ENCODE measurements at regions not wholly inside any gene's neighbourhood (a gene's known extent, or its start where the extent isn't known, plus 50 kb on each side); places are given as distances from the start of the nearest gene placed in this dataset.

- Mint-ChIP-seq H3K9me3 (ENCODE audit: unreplicated experiment) (peaks cover 4% of the 10 kb centered on the region), H3K27me3 (ENCODE audit: unreplicated experiment) (no peaks in the 10 kb centered on the region), H3K4me3 (ENCODE audit: unreplicated experiment) (no peak overlapping the region), H3K27ac (ENCODE audit: unreplicated experiment) (peak overlapping the region; percentile 68), H3K4me1 (ENCODE audit: unreplicated experiment) (peaks cover 27% of the 10 kb centered on the region), H3K36me3 (ENCODE audit: unreplicated experiment) (no peaks in the 10 kb centered on the region)
- TF ChIP-seq, protein P1, sequence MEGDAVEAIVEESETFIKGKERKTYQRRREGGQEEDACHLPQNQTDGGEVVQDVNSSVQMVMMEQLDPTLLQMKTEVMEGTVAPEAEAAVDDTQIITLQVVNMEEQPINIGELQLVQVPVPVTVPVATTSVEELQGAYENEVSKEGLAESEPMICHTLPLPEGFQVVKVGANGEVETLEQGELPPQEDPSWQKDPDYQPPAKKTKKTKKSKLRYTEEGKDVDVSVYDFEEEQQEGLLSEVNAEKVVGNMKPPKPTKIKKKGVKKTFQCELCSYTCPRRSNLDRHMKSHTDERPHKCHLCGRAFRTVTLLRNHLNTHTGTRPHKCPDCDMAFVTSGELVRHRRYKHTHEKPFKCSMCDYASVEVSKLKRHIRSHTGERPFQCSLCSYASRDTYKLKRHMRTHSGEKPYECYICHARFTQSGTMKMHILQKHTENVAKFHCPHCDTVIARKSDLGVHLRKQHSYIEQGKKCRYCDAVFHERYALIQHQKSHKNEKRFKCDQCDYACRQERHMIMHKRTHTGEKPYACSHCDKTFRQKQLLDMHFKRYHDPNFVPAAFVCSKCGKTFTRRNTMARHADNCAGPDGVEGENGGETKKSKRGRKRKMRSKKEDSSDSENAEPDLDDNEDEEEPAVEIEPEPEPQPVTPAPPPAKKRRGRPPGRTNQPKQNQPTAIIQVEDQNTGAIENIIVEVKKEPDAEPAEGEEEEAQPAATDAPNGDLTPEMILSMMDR (IDR thresholded peaks at IDR 0.05): no peak
- DNase-seq (ENCODE audit: extremely low spot score, unreplicated experiment): no peak
These were observed 126.2 kb downstream of the BASP1 start for GRCh38 chr5:17343675-17344074.

DNA sequence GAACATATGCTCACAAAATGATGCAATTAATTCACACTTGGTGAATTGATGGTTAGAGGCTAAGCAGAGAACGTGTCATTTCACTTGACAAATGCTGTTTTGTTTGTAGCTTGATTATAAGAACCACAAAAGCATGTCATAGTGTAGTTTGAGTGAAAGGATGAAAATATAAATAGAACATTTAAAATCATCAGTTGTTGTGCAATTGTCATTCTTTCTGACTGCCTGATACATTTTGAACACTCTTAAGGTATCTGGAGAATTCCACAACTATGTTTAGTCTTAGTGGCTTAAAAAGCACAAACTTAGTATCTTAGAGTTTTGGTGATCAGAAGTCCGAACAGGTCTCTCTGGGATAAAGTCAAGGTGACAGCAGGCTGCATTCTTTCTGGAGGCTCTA, 129.4 kb downstream of the BASP1 start:
- Mint-ChIP-seq H3K4me1 (ENCODE audit: unreplicated experiment) (peaks cover 19% of the 10 kb centered on the region), H3K27me3 (ENCODE audit: unreplicated experiment) (no peaks in the 10 kb centered on the region), H3K36me3 (ENCODE audit: unreplicated experiment) (no peaks in the 10 kb centered on the region), H3K9me3 (ENCODE audit: unreplicated experiment) (no peaks in the 10 kb centered on the region), H3K4me3 (ENCODE audit: unreplicated experiment) (no peak overlapping the region), H3K27ac (ENCODE audit: unreplicated experiment) (no peak overlapping the region)
- TF ChIP-seq, protein P1 (IDR thresholded peaks at IDR 0.05): no peak
- DNase-seq (ENCODE audit: extremely low spot score, unreplicated experiment): no peak

GRCh38 chr5:17352223-17352622, 134.8 kb downstream of the BASP1 start:
- no peak for DNase-seq (ENCODE audit: extremely low spot score, unreplicated experiment)
- H3K9me3 Mint-ChIP-seq (ENCODE audit: unreplicated experiment): no peaks in the 10 kb centered on the region
- H3K27me3 Mint-ChIP-seq (ENCODE audit: unreplicated experiment): no peaks in the 10 kb centered on the region
- H3K4me1 Mint-ChIP-seq (ENCODE audit: unreplicated experiment): peaks cover 1% of the 10 kb centered on the region
- H3K4me3 Mint-ChIP-seq (ENCODE audit: unreplicated experiment): no peak overlapping the region
- no peak overlapping the region for H3K27ac Mint-ChIP-seq (ENCODE audit: unreplicated experiment)
- no peaks in the 10 kb centered on the region for H3K36me3 Mint-ChIP-seq (ENCODE audit: unreplicated experiment)
- TF ChIP-seq, protein P1 (IDR thresholded peaks at IDR 0.05): no peak

- Mint-ChIP-seq H3K9me3 (ENCODE audit: unreplicated experiment) (no peaks in the 10 kb centered on the region), H3K4me3 (ENCODE audit: unreplicated experiment) (no peak overlapping the region), H3K27ac (ENCODE audit: unreplicated experiment) (no peak overlapping the region), H3K36me3 (ENCODE audit: unreplicated experiment) (no peaks in the 10 kb centered on the region), H3K27me3 (ENCODE audit: unreplicated experiment) (no peaks in the 10 kb centered on the region), H3K4me1 (ENCODE audit: unreplicated experiment) (no peaks in the 10 kb centered on the region)
- TF ChIP-seq, protein P1 (IDR thresholded peaks at IDR 0.05): no peak
- DNase-seq (ENCODE audit: extremely low spot score, unreplicated experiment): peak; percentile 84
These were observed 136.8 kb downstream of the BASP1 start for GRCh38 chr5:17354265-17354664.

DNA sequence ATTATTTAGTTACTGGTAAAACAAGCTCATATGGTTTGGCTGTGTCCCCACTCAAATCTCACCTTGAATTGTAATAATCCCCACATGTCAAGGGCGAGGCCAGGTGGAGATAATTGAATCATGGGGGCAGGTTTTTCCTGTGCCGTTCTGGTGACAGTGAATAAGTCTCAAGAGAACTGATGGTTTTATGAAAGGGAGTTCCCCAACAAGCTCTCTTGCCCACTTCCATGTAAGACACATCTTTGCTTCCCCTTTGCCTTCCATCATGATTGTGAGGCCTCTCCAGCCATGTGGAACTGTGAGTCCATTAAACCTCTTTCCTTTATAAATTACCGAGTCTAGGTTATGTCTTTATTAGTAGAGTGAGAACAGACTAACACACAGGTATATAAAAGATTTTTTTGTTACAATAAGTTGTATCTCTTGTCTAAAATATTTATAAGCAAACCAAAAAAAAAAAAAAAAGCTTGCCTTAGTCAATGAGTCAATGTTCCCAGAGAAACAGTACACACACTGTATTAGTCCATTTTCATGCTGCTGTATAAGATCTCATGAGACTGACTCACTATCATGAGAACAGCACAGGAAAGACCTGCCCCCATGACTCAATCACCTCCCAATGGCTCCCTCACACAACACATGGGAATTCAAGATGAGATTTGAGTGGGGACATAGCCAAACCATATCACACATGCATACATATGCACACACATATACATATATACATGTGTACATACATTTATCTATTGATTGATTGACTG, 138.3 kb downstream of the BASP1 start:
- no peaks in the 10 kb centered on the region for H3K36me3 Mint-ChIP-seq (ENCODE audit: unreplicated experiment)
- no peak overlapping the region for H3K27ac Mint-ChIP-seq (ENCODE audit: unreplicated experiment)
- TF ChIP-seq, protein P1 (IDR thresholded peaks at IDR 0.05): no peak
- no peaks in the 10 kb centered on the region for H3K9me3 Mint-ChIP-seq (ENCODE audit: unreplicated experiment)
- no peaks in the 10 kb centered on the region for H3K27me3 Mint-ChIP-seq (ENCODE audit: unreplicated experiment)
- no peak overlapping the region for H3K4me3 Mint-ChIP-seq (ENCODE audit: unreplicated experiment)
- DNase-seq (ENCODE audit: extremely low spot score, unreplicated experiment): no peak
- H3K4me1 Mint-ChIP-seq (ENCODE audit: unreplicated experiment): peaks cover 3% of the 10 kb centered on the region
